ENCODE measurements at regions not wholly inside any gene's neighbourhood (a gene's known extent, or its start where the extent isn't known, plus 50 kb on each side); places are given as distances from the start of the nearest gene placed in this dataset.

GRCh38 chr13:108496362-108497210, 132.8 kb upstream of the MYO16 start:
- DNase-seq (ENCODE audit: low spot score), result peak; percentile 5
- Histone ChIP-seq H3K36me3 (replicated peaks; ENCODE audit: insufficient read depth, low read depth) (no peaks in the 10 kb centered on the region), H3K27me3 (peaks cover 54% of the 10 kb centered on the region), H3K9me3 (ENCODE audit: low read depth) (no peaks in the 10 kb centered on the region), H3K4me1 (ENCODE audit: insufficient read depth) (no peaks in the 10 kb centered on the region), H3K4me2 (peak overlapping the region; percentile 87), H3K4me3 (peak overlapping the region; percentile 29), H2AFZ (peak overlapping the region; percentile 40), H3K79me2 (no peaks in the 10 kb centered on the region), H4K20me1 (ENCODE audit: insufficient read depth, poor library complexity, severe bottlenecking) (no peaks in the 10 kb centered on the region), H3K9me2 (replicated peaks; ENCODE audit: insufficient read depth) (no peaks in the 10 kb centered on the region), H3K27ac (no peak overlapping the region)
- TF ChIP-seq EZH2 (IDR thresholded peaks at IDR 0.05; ENCODE audit: borderline replicate concordance) (peak; percentile 28), CTCF (IDR thresholded peaks at IDR 0.05; ENCODE audit: poor library complexity) (no peak)
- WGBS (ENCODE audit: low lambda C conversion rate, missing lambda C conversion rate), result 6% methylated on average over 30 of the region's 30 CpGs

GRCh38 chr13:108500711-108501110, 128.7 kb upstream of the MYO16 start:
- no peak overlapping the region for H3K4me3 ChIP-seq
- no peak overlapping the region for H3K27ac ChIP-seq
- no peak overlapping the region for H2AFZ ChIP-seq
- no peaks in the 10 kb centered on the region for H3K36me3 ChIP-seq (replicated peaks; ENCODE audit: insufficient read depth, low read depth)
- no peaks in the 10 kb centered on the region for H3K4me1 ChIP-seq (ENCODE audit: insufficient read depth)
- no peak overlapping the region for H3K4me2 ChIP-seq
- no peaks in the 10 kb centered on the region for H3K9me3 ChIP-seq (ENCODE audit: low read depth)
- 68% methylated on average over 6 of the region's 6 CpGs for WGBS (ENCODE audit: low lambda C conversion rate, missing lambda C conversion rate)
- DNase-seq (ENCODE audit: low spot score), result no peak
- TF ChIP-seq CTCF (IDR thresholded peaks at IDR 0.05; ENCODE audit: poor library complexity) (no peak), EZH2phosphoT487 (IDR thresholded peaks at IDR 0.05; ENCODE audit: low read depth, severe bottlenecking, unreplicated experiment) (no peak), EZH2 (IDR thresholded peaks at IDR 0.05; ENCODE audit: borderline replicate concordance) (no peak)
- H4K20me1 ChIP-seq (ENCODE audit: insufficient read depth, poor library complexity, severe bottlenecking), result no peaks in the 10 kb centered on the region
- H3K79me2 ChIP-seq, result no peaks in the 10 kb centered on the region
- peaks cover 33% of the 10 kb centered on the region for H3K27me3 ChIP-seq
- H3K9me2 ChIP-seq (replicated peaks; ENCODE audit: insufficient read depth), result no peaks in the 10 kb centered on the region

- Histone ChIP-seq H4K20me1 (ENCODE audit: insufficient read depth, poor library complexity, severe bottlenecking) (no peaks in the 10 kb centered on the region), H3K4me1 (ENCODE audit: insufficient read depth) (no peaks in the 10 kb centered on the region), H3K9me3 (ENCODE audit: low read depth) (peaks cover 5% of the 10 kb centered on the region), H2AFZ (no peak overlapping the region), H3K4me3 (no peak overlapping the region), H3K9me2 (replicated peaks; ENCODE audit: insufficient read depth) (no peaks in the 10 kb centered on the region), H3K79me2 (no peaks in the 10 kb centered on the region), H3K36me3 (replicated peaks; ENCODE audit: insufficient read depth, low read depth) (no peaks in the 10 kb centered on the region), H3K27ac (no peak overlapping the region), H3K27me3 (no peaks in the 10 kb centered on the region), H3K4me2 (no peak overlapping the region)
- no peak for TF ChIP-seq EZH2phosphoT487 (IDR thresholded peaks at IDR 0.05; ENCODE audit: low read depth, severe bottlenecking, unreplicated experiment)
- TF ChIP-seq CTCF (IDR thresholded peaks at IDR 0.05; ENCODE audit: poor library complexity), result peak; percentile 62
- TF ChIP-seq EZH2 (IDR thresholded peaks at IDR 0.05; ENCODE audit: borderline replicate concordance), result no peak
- peak; percentile 43 for DNase-seq (ENCODE audit: low spot score)
- WGBS (ENCODE audit: low lambda C conversion rate, missing lambda C conversion rate), result 5% methylated on average over 1 of the region's 1 CpG
Measured at GRCh38 chr13:108508263-108508662, 121.1 kb upstream of the MYO16 start.
